GM18520 (cell line): ENCODE measurements at regions not wholly inside any gene's neighbourhood (a gene's known extent, or its start where the extent isn't known, plus 50 kb on each side); places are given as distances from the start of the nearest gene placed in this dataset.

Experiments
- ATAC-seq: cut with Tn5 transposase; IDR thresholded peaks from one replicate; pipeline ENCODE4 v1.9.1; 2021; ENCODE audit not compliant: unreplicated experiment

- no peak for ATAC-seq
These were observed 54.3 kb upstream of the CBLB start for GRCh38 chr3:105923140-105923539.

GRCh38 chr3:105927741-105928140 is 58.9 kb upstream of the CBLB start:
- ATAC-seq: no peak

- no peak for ATAC-seq
These were observed 61.9 kb upstream of the CBLB start for GRCh38 chr3:105930733-105931132.

- ATAC-seq: no peak
These were observed 62.7 kb upstream of the CBLB start for GRCh38 chr3:105931500-105931899.

- no peak for ATAC-seq
These were observed 65.1 kb upstream of the CBLB start for GRCh38 chr3:105933871-105934270.

- no peak for ATAC-seq
These were observed 69.3 kb upstream of the CBLB start for GRCh38 chr3:105938101-105938500.

- no peak for ATAC-seq
These were observed 70.0 kb upstream of the CBLB start for GRCh38 chr3:105938806-105939205.

GRCh38 chr3:105944276-105944675 is 75.5 kb upstream of the CBLB start:
- ATAC-seq: no peak

GRCh38 chr3:105944721-105945120 is 75.9 kb upstream of the CBLB start:
- ATAC-seq: no peak

- ATAC-seq: no peak
These were observed 79.3 kb upstream of the CBLB start for GRCh38 chr3:105948101-105948500.

- ATAC-seq: no peak
These were observed 82.2 kb upstream of the CBLB start for GRCh38 chr3:105950881-105951600.

- ATAC-seq: no peak
These were observed 85.0 kb upstream of the CBLB start for GRCh38 chr3:105953831-105954230.

- ATAC-seq: no peak
These were observed 87.5 kb upstream of the CBLB start for GRCh38 chr3:105956306-105956705.

GRCh38 chr3:105957722-105958121 is 88.9 kb upstream of the CBLB start:
- no peak for ATAC-seq

- no peak for ATAC-seq
These were observed 89.6 kb upstream of the CBLB start for GRCh38 chr3:105958237-105959000.

GRCh38 chr3:105959851-105960250 is 91.0 kb upstream of the CBLB start:
- ATAC-seq: no peak

- no peak for ATAC-seq
These were observed 91.6 kb upstream of the CBLB start for GRCh38 chr3:105960381-105960780.

- ATAC-seq: no peak
These were observed 94.3 kb upstream of the CBLB start for GRCh38 chr3:105963161-105963560.

- ATAC-seq: no peak
These were observed 96.6 kb upstream of the CBLB start for GRCh38 chr3:105965384-105965783.

GRCh38 chr3:105967117-105967516 is 98.3 kb upstream of the CBLB start:
- no peak for ATAC-seq

- no peak for ATAC-seq
These were observed 101.5 kb upstream of the CBLB start for GRCh38 chr3:105970283-105970682.

GRCh38 chr3:105972069-105972468 is 103.3 kb upstream of the CBLB start:
- ATAC-seq: no peak

GRCh38 chr3:105974381-105974780 is 105.6 kb upstream of the CBLB start:
- no peak for ATAC-seq
